Activated CD4-positive, alpha-beta T cell treated with anti-CD3 and anti-CD28 coated beads for 24 hours (primary cell): ENCODE measurements at regions not wholly inside any gene's neighbourhood (a gene's known extent, or its start where the extent isn't known, plus 50 kb on each side); places are given as distances from the start of the nearest gene placed in this dataset.

Experiments used
- DNase-seq, 2 donors: peaks; one replicate each; pipeline ENCODE4 v3.0.0-alpha.2; 2020; ENCODE audit warnings: low read depth in 2 of 2

GRCh38 chr2:18662689-18663088, 73.3 kb upstream of the NT5C1B start:
- DNase-seq = no peak

GRCh38 chr2:18659915-18660314, 70.5 kb upstream of the NT5C1B start:
- DNase-seq = no peak

- DNase-seq = no peak
Observed at GRCh38 chr2:18656048-18656447, 66.7 kb upstream of the NT5C1B start.

DNA sequence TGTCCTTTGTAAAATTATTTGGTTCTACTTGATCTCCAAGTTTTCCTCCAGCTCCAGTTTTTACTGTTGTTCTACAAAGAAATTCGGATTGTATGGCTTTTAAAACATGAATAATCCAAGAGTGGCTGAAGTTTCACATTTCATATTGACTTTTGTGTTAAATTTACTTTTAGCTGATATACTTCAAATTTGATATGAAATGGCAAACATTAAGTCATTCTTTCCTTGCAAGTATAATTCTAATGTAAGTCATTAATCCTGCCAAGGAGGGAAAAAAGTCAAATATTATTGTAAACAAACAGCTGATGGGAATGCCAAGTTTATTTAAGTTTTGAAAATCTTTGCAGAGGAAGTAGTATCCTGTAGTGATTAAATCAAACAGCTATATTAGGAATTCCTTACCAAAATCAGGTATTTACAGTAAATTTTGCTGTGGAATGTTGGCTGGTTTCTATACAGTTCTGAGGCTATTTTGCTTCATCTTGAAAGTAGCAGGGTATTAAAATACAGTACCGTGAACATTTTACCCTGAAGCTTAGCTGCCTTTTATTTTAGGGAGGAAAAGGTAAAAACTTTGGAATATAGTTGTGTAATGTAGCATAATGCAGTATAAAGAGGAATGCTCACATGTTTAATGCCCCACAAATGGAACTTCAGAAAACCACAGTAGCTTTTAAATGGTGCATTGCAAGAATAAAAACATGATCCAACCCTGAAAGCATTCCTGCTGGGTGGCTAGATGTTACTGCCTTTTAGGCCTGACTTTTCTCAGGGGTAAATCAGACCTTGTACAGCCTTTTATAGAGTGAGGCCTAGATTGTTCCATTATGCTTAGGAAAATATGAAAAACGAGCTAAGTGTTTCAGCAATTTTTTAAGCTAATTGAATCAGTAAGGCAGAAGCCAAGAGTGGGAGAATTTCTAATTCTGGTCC, 62.7 kb upstream of the NT5C1B start:
- no peak for DNase-seq

- no peak for DNase-seq
Observed at GRCh38 chr2:18650221-18650620, 60.9 kb upstream of the NT5C1B start.

- DNase-seq = no peak
Observed at GRCh38 chr2:18649502-18650135, 60.2 kb upstream of the NT5C1B start.

DNA sequence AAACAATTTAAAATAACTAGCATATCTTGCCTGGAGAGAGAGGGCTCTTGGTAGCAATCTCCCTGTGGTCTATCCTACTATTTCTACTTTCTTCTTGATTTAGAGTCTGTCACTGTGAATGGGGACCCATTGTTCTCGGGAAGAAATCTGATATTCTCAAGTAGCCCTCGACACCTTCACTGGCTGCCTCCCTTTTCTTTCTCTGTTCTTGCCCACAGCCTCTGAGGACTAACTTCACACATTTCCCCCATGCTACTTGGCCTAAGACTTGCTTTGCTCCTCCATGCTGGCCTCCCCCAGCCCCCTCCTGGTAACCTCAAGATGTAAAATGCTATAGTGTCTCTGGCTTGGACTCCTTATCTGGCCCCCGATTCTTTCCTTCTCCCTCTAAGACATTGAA, 58.8 kb upstream of the NT5C1B start:
- no peak for DNase-seq

DNA sequence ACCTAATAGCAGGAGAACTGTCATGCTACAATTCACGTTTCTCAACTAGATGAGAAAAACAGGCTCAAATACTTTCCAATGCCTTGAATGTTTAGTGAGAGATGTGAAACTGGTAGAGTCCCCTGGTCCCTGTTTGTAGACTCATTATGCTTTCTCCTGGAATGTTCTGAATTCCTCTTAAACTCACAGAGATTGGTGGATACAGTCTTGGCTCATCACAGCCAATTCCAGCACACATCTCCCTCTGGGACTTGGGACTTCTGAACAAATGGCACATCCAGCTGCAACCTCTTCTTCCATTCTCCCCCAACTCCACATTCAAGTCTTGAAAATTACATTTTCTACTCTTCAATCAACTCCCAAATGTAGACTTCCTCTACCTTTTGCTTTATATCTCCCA, 58.4 kb upstream of the NT5C1B start:
- DNase-seq = no peak

GRCh38 chr2:18645315-18645714, 55.9 kb upstream of the NT5C1B start:
- no peak for DNase-seq

- DNase-seq = no peak
Observed at GRCh38 chr2:18644115-18644462, 54.7 kb upstream of the NT5C1B start.

- DNase-seq = no peak
Observed at GRCh38 chr2:18643326-18644114, 54.2 kb upstream of the NT5C1B start.

GRCh38 chr2:18641823-18642222, 52.5 kb upstream of the NT5C1B start:
- DNase-seq = no peak

- DNase-seq = no peak
Observed at GRCh38 chr2:18639756-18640453, 50.5 kb upstream of the NT5C1B start.
